Medulla oblongata (tissue), 1 donor: ENCODE measurements at regions not wholly inside any gene's neighbourhood (a gene's known extent, or its start where the extent isn't known, plus 50 kb on each side); places are given as distances from the start of the nearest gene placed in this dataset.
"Not testable (repeated sequence)": the region's sequence is repeated elsewhere in the genome, so short reads cannot be mapped to it uniquely, and the experiment has no call there.

ENCODE experiments used
- DNase-seq: peaks from one replicate; pipeline ENCODE4 v3.0.0-alpha.2; 2015; ENCODE audit errors: extremely low spot score

GRCh38 chr5:162786234-162786633 lies 651.2 kb upstream of the CCNG1 start:
- DNase-seq, result no peak

- DNase-seq, result no peak
Observed at GRCh38 chr5:162796507-162796906, 640.9 kb upstream of the CCNG1 start.

DNA sequence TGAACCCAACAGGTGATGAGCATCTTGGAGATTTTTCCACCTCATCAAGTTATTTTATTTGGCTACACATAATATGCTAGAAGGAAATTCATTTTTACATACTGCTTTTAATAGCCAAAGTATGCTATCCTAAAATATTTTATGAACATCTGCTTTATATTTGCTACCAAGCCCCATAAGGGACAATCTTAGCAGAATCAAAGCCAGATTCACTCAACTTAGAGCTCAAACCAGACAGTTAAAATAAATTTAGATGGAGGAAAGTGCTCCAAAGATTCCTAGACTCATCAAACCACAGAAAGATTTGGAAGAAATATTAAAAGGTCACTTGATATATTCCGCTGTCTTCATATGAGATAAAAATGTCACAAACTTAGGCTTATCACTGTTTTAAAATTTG lies 637.1 kb upstream of the CCNG1 start:
- DNase-seq, result no peak

- DNase-seq, result no peak
Observed at GRCh38 chr5:162801235-162801634, 636.2 kb upstream of the CCNG1 start.

DNA sequence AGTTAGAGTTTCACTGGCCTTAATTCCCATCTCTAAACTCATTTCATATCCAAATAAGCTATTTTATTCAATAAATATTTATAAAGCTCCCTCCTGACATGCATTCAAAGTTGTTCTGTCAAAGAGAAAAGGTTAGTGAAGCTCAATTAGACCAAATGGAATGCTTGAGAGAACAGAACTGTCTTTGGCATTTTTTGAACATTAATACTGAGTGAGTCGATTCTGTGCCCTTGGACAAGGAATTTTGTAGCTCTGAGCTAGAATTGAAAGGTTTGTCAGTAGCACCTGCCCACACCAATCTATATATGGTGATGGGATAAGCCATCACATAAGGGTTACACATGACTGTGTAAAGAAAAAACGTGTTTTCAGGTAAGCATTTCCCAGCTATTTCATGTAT lies 631.2 kb upstream of the CCNG1 start:
- DNase-seq, result no peak

DNA sequence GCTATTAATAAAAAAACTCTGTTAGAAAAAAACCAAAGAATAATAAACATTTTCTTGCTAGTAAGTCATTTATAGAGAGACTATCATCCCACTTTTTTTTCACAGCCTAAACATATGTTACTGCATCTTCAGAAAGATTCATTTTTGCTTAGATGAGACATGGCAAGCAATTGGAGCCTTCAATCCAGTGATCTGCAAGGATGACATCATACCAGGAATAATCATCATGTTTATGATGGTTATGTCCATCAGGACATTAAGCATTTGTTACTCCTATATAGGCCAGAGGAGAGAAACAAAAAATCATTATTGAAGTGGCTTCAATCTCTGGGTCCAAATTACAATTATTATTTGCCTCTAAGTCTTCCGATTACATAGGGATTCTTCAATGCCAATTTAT lies 626.3 kb upstream of the CCNG1 start:
- no peak for DNase-seq

- no peak for DNase-seq
Observed at GRCh38 chr5:162816816-162817215, 620.6 kb upstream of the CCNG1 start.

DNA sequence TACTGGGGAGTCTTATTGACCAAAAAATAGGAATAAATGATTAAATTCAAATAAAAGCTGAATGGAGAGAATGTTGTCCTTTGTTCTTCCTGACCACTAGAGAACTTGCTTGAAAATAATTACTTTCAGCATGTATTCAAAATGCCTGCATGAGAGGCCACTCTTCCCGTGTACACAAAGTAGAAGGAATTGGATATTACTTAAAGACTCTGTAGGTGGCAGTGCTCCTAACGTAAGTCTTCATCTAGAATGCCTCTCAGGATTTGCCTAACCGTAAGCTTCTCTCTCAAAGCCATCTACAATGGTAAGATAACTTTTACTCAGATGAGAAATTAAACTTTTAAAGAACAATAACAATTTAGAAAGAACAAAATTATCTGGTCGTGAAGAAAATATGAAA lies 620.0 kb upstream of the CCNG1 start:
- no peak for DNase-seq

GRCh38 chr5:162821664-162822063 lies 615.7 kb upstream of the CCNG1 start:
- not testable (repeated sequence) for DNase-seq

DNA sequence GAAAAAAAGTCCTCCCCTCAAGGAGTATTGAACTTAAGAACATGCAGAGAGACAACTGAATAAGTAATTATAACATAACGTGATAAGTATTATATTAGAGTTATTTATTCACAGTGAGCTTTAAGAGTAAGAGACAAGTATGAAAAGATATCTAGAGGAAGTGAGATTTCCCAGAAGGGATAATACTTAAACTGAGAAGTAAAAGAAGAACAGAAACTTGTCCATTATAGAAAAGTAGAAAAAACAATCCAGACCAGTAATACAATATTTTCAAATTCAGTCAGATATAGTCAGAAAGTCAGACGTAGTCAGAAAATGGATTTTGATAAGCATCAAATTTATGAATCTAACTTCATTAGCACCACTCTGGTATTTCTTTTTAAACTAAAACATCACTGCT lies 613.0 kb upstream of the CCNG1 start:
- DNase-seq, result no peak

DNA sequence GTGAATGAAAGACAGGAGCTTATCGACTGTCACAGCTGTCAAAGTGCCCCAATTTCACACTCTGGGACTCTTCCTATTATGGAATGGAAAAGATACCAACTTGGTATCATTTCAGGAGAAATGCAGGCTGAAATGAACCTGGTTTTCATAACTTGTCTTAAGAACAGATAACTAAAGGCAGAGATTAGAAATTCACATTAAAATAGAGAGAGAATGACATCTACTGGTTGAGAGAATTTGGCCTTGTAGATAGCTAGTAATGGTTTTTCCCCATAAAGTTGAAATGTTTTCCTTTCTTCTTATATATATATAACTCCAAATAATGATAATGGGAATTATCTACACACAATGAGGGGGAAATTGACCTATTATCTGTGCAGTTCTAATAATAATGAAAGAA lies 600.2 kb upstream of the CCNG1 start:
- DNase-seq, result no peak

GRCh38 chr5:162842727-162843126 lies 594.7 kb upstream of the CCNG1 start:
- DNase-seq, result no peak

DNA sequence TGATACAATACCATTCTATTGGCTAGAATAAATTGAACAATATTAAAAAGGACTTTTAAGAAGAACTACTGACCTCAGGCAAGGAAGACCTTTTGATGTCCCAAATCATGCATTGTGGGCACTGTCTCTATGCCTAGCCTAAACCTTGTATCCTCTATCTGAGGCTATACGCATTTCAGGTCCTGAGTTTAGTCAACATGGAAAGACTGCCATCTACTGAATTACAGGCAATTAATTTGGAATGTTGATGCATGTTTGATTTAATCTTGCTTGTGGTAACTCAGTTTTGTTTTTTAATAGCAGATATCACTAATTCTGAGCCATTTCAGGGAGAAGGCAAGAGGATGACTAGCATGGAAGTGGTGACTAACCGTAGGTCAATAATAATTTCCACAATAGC lies 585.3 kb upstream of the CCNG1 start:
- DNase-seq, result no peak

DNA sequence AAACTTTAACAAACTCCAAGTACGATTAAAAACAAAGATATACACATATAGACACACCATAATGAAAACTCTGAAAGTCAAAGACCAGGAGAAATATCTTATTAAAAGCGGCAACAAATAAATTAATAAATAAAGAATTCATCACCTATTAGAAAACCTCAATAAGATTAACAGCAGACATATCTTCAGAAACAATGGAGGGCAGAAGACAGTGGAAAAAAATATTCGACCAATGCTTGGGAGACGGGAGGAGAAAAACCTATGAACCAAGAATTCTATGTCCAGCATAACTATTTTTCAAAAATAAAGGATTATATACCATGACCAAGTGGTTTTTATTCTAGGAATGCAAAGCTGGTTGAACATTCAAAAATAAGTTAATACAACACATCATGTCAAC lies 578.6 kb upstream of the CCNG1 start:
- DNase-seq, result no peak

GRCh38 chr5:162870966-162871365 lies 566.4 kb upstream of the CCNG1 start:
- no peak for DNase-seq

GRCh38 chr5:162882629-162883028 lies 554.8 kb upstream of the CCNG1 start:
- DNase-seq, result no peak

GRCh38 chr5:162886717-162887116 lies 550.7 kb upstream of the CCNG1 start:
- no peak for DNase-seq

- no peak for DNase-seq
Observed at GRCh38 chr5:162888268-162888667, 549.1 kb upstream of the CCNG1 start.

DNA sequence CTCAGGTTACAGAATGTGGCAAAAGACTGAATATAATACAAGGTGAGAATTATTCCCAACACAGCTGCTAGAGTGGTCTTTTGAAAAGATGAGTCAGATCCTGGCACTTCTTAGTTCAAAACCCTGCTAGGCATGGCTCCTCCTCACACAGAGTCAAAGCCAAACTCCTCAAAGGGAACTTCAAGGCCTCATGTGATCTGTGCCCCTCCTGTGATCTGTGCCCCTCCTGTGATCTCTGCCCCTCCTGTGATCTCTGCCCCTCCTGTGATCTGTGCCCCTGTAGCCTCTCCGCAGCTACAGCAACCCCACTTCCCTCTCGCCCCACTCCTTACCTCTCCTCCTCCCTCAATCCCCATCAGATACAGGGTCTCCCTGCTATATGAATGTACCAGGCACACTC lies 525.5 kb upstream of the CCNG1 start:
- DNase-seq, result no peak

DNA sequence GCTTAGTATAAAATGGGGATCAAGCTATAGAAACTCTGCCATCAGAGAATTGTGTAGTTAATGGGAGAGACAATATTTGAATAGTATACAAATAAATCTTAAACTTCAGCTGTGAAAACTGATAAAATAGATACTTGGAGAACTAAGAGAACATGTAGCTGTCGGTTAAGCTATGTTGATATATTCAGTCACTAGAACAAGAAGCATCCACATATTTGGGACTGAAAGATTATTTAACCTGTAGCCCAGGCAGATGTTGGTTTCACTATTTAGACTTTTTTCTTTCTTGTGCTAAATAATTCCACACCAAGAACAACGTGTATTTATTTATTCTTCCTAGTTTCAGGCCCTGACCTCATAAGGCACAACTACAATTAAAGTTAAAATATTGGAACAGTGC lies 521.0 kb upstream of the CCNG1 start:
- no peak for DNase-seq

- DNase-seq, result no peak
Observed at GRCh38 chr5:162929104-162929503, 508.3 kb upstream of the CCNG1 start.

GRCh38 chr5:162931501-162931900 lies 505.9 kb upstream of the CCNG1 start:
- no peak for DNase-seq

DNA sequence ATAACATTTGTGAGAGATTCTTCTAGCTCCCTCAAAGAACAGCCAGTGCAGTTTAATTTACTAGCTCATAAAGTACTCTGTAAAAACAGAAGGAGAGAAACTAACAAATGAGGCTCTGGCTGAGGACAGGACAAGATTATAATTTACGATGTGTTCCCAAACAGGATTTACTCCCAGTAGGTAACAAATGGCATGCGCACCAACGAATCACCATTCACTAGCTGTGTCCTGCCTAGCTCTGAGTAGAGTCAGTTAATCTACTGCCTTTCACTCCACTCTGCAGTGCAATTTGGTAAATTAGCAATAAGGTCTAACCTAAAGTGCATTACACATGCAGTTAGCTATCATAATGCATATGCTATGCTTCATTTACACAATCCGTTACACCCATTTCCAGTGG lies 497.4 kb upstream of the CCNG1 start:
- no peak for DNase-seq

- DNase-seq, result no peak
Observed at GRCh38 chr5:162948677-162949076, 488.7 kb upstream of the CCNG1 start.

GRCh38 chr5:162956570-162956969 lies 480.8 kb upstream of the CCNG1 start:
- DNase-seq, result no peak
